Cerebellar cortex (tissue), 1 donor: ENCODE measurements at regions not wholly inside any gene's neighbourhood (a gene's known extent, or its start where the extent isn't known, plus 50 kb on each side); places are given as distances from the start of the nearest gene placed in this dataset.
"Not testable (repeated sequence)": the region's sequence is repeated elsewhere in the genome, so short reads cannot be mapped to it uniquely, and the experiment has no call there.

Source experiments
- DNase-seq: peaks from one replicate; pipeline ENCODE4 v3.0.0-alpha.2; 2015; ENCODE audit warnings: low spot score

- no peak for DNase-seq
These were observed 961.7 kb upstream of the COX7C start for GRCh38 chr5:85656050-85656449.

GRCh38 chr5:85657328-85657727 is 960.4 kb upstream of the COX7C start:
- DNase-seq: not testable (repeated sequence)

GRCh38 chr5:85662969-85663707 is 954.6 kb upstream of the COX7C start:
- DNase-seq: not testable (repeated sequence)

GRCh38 chr5:85663708-85664031 is 954.1 kb upstream of the COX7C start:
- no peak for DNase-seq

GRCh38 chr5:85670417-85670816 is 947.3 kb upstream of the COX7C start:
- no peak for DNase-seq

- peak; percentile 38 for DNase-seq
These were observed 946.3 kb upstream of the COX7C start for GRCh38 chr5:85671223-85671970.

GRCh38 chr5:85681871-85682270 is 935.9 kb upstream of the COX7C start:
- no peak for DNase-seq

- DNase-seq: no peak
These were observed 933.4 kb upstream of the COX7C start for GRCh38 chr5:85684351-85684750.

- no peak for DNase-seq
These were observed 914.4 kb upstream of the COX7C start for GRCh38 chr5:85703296-85703695.

GRCh38 chr5:85709728-85710127 is 908.0 kb upstream of the COX7C start:
- DNase-seq: no peak

GRCh38 chr5:85716344-85717202 is 901.2 kb upstream of the COX7C start:
- no peak for DNase-seq

- no peak for DNase-seq
These were observed 900.6 kb upstream of the COX7C start for GRCh38 chr5:85717203-85717563.

- no peak for DNase-seq
These were observed 885.6 kb upstream of the COX7C start for GRCh38 chr5:85732185-85732584.

- no peak for DNase-seq
These were observed 875.8 kb upstream of the COX7C start for GRCh38 chr5:85741972-85742371.

- DNase-seq: no peak
These were observed 857.2 kb upstream of the COX7C start for GRCh38 chr5:85760519-85760918.

GRCh38 chr5:85769347-85769746 is 848.4 kb upstream of the COX7C start:
- DNase-seq: no peak

- DNase-seq: no peak
These were observed 833.0 kb upstream of the COX7C start for GRCh38 chr5:85784746-85785145.

- DNase-seq: no peak
These were observed 804.6 kb upstream of the COX7C start for GRCh38 chr5:85813146-85813545.

GRCh38 chr5:85814596-85814995 is 803.1 kb upstream of the COX7C start:
- no peak for DNase-seq

- DNase-seq: no peak
These were observed 794.0 kb upstream of the COX7C start for GRCh38 chr5:85823462-85824426.

- DNase-seq: no peak
These were observed 779.0 kb upstream of the COX7C start for GRCh38 chr5:85838781-85839180.

- DNase-seq: no peak
These were observed 776.1 kb upstream of the COX7C start for GRCh38 chr5:85841653-85842052.
